ENCODE measurements at regions not wholly inside any gene's neighbourhood (a gene's known extent, or its start where the extent isn't known, plus 50 kb on each side); places are given as distances from the start of the nearest gene placed in this dataset.

DNA sequence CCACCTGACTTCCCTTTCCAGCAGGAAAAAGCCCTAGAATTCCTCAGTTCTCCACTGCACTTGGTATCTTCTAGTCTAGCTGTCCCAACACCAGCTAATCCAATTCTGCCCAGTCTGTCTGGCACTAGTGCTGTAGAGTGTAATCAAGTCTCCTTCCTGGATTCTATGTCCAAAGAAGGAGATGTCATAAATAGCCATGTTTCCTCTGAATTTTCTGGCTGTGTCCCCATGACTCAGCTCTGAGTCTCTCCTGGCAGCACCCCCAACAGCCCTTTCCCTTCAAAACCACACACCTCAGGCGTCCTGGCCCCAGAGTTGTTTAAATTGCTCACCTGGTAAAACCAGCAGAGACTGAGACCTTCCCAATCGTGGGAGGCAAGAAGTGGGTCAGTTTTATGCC is 197.2 kb downstream of the GRXCR1 start:
- TF ChIP-seq CTCF (IDR thresholded peaks at IDR 0.05) (no peak), POLR2A (IDR thresholded peaks at IDR 0.05) (no peak)
- no peak for DNase-seq (ENCODE audit: low spot score in 2 of 2)
- H3K4me3 ChIP-seq (ENCODE audit: low read depth, poor library complexity, severe bottlenecking), result no peak overlapping the region
- 30 to 59% methylated on average over 2 of the region's 2 CpGs for WGBS, 2 donors
- intact Hi-C loops (cut with DNase I; ENCODE audit: low total_unique reads), result no loop called here

GRCh38 chr4:43103048-43103447 is 210.5 kb downstream of the GRXCR1 start:
- intact Hi-C loops (cut with DNase I; ENCODE audit: low total_unique reads), result no loop called here
- H3K4me3 ChIP-seq (ENCODE audit: low read depth, poor library complexity, severe bottlenecking), result no peak overlapping the region
- DNase-seq (ENCODE audit: low spot score in 2 of 2), result no peak
- TF ChIP-seq CTCF (IDR thresholded peaks at IDR 0.05), result no peak
- TF ChIP-seq POLR2A (IDR thresholded peaks at IDR 0.05), result no peak
- WGBS, 2 donors, result 45 to 53% methylated on average over 2 of the region's 2 CpGs

GRCh38 chr4:43112139-43112538 is 219.6 kb downstream of the GRXCR1 start:
- intact Hi-C loops (cut with DNase I; ENCODE audit: low total_unique reads), result no loop called here
- 79 to 85% methylated on average over 1 of the region's 1 CpG for WGBS, 2 donors
- no peak overlapping the region for H3K4me3 ChIP-seq (ENCODE audit: low read depth, poor library complexity, severe bottlenecking)
- DNase-seq (ENCODE audit: low spot score in 2 of 2), result no peak
- TF ChIP-seq CTCF (IDR thresholded peaks at IDR 0.05), result no peak

GRCh38 chr4:43113196-43113595 is 220.7 kb downstream of the GRXCR1 start:
- TF ChIP-seq CTCF (IDR thresholded peaks at IDR 0.05) (no peak), POLR2A (IDR thresholded peaks at IDR 0.05) (no peak)
- intact Hi-C loops (cut with DNase I; ENCODE audit: low total_unique reads), result no loop called here
- no peak for DNase-seq (ENCODE audit: low spot score in 2 of 2)
- H3K4me3 ChIP-seq (ENCODE audit: low read depth, poor library complexity, severe bottlenecking), result no peak overlapping the region
- WGBS, 2 donors, result 36 to 42% methylated on average over 3 of the region's 3 CpGs

DNA sequence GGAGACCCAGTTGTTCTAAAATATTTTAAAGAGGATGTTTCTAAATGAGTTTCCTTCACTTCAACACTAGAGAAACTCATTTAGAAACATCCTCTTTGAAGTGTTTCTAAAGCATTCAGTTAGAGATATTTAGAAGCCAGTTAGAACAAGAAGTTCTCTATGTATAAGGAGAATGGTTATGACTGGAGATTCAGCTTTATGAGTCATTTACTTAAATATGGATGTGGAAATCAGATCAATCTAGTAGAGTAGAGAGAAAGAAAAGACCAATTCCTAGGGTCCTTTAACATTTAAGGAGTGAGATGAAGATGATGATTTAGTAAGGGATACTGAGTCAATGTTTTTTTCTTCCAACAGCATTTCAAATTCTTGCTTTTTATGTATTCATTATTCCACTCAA is 234.1 kb downstream of the GRXCR1 start:
- no peak for DNase-seq (ENCODE audit: low spot score in 2 of 2)
- intact Hi-C loops (cut with DNase I; ENCODE audit: low total_unique reads), result no loop called here
- no peak overlapping the region for H3K4me3 ChIP-seq (ENCODE audit: low read depth, poor library complexity, severe bottlenecking)
- TF ChIP-seq CTCF (IDR thresholded peaks at IDR 0.05) (no peak), POLR2A (IDR thresholded peaks at IDR 0.05) (no peak)

DNA sequence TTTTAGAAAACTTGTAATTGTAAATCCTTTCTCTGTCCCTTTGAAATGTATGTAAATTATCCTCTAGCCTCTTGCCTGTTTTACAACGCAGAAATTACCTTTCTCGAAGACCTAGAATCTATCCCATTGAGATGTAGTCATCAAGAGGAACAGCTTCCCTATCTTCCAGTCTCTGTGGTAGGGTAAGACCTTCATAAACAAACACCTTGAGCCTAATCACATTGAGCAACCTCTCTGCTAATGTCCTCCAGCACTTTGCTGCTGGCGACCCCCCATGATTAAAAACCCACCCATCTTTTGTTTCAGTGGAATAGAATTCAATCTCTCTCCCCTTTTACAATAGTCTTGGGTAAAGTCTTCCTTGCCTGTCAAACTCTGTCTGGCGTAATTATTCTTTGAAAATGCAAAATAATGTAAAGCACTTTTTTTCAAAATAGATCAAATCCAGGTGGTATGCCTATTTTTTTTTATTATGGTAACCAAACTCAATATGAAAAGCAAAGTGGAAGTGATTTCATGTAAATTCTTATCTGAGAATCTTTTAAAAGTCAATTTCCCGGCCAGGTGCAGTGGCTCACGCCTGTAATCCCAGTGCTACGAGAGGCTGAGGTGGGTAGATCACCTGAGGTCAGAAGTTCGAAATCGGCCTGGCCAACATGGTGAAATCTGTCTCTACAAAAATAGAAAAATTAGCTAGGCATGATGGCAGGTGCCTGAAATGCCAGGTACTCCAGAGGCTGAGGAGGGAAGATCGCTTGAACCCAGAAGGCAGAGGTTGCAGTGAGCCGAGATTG is 237.9 kb downstream of the GRXCR1 start:
- WGBS, 2 donors, result 59 to 62% methylated on average over 11 of the region's 11 CpGs
- intact Hi-C loops (cut with DNase I; ENCODE audit: low total_unique reads), result no loop called here
- no peak for DNase-seq (ENCODE audit: low spot score in 2 of 2)
- TF ChIP-seq CTCF (IDR thresholded peaks at IDR 0.05), result no peak
- no peak overlapping the region for H3K4me3 ChIP-seq (ENCODE audit: low read depth, poor library complexity, severe bottlenecking)
